Neuron (in vitro differentiated cells): ENCODE measurements at regions not wholly inside any gene's neighbourhood (a gene's known extent, or its start where the extent isn't known, plus 50 kb on each side); places are given as distances from the start of the nearest gene placed in this dataset.

ENCODE experiments used
- H2AFZ ChIP-seq: one replicate; pipeline ENCODE4 v1.6.1; 2013; ENCODE audit warnings: low read depth, mild to moderate bottlenecking, inconsistent platforms, low read length, moderate library complexity
- H3K27me3 ChIP-seq: one replicate; pipeline ENCODE4 v1.6.1; 2013; ENCODE audit warnings: low read length; ENCODE audit not compliant: insufficient read depth
- H3K36me3 ChIP-seq: one replicate; pipeline ENCODE4 v1.6.1; 2013; ENCODE audit warnings: low read length; ENCODE audit not compliant: insufficient read depth
- H3K4me1 ChIP-seq: one replicate; pipeline ENCODE4 v1.6.1; 2013; ENCODE audit warnings: low read length; ENCODE audit not compliant: insufficient read depth
- H3K4me3 ChIP-seq: 2 replicates; pipeline ENCODE4 v1.5.1; 2013; ENCODE audit warnings: mild to moderate bottlenecking, low read length, moderate library complexity
- H3K9me3 ChIP-seq: one replicate; pipeline ENCODE4 v1.6.1; 2013; ENCODE audit warnings: low read length

- Histone ChIP-seq H2AFZ (no peak overlapping the region), H3K9me3 (no peaks in the 10 kb centered on the region), H3K36me3 (no peaks in the 10 kb centered on the region), H3K27me3 (no peaks in the 10 kb centered on the region), H3K4me3 (no peak overlapping the region), H3K4me1 (no peaks in the 10 kb centered on the region)
These were observed 60.9 kb upstream of the MC3R start for GRCh38 chr20:56187534-56188165.

GRCh38 chr20:56194042-56194441 is 54.5 kb upstream of the MC3R start:
- Histone ChIP-seq H3K36me3 (no peaks in the 10 kb centered on the region), H3K9me3 (no peaks in the 10 kb centered on the region), H3K4me1 (no peaks in the 10 kb centered on the region), H3K4me3 (no peak overlapping the region), H3K27me3 (no peaks in the 10 kb centered on the region), H2AFZ (no peak overlapping the region)

- Histone ChIP-seq H3K4me3 (no peak overlapping the region), H3K9me3 (no peaks in the 10 kb centered on the region), H3K36me3 (no peaks in the 10 kb centered on the region), H2AFZ (no peak overlapping the region), H3K27me3 (no peaks in the 10 kb centered on the region), H3K4me1 (no peaks in the 10 kb centered on the region)
These were observed 52.6 kb upstream of the MC3R start for GRCh38 chr20:56195946-56196345.
